ENCODE measurements at regions not wholly inside any gene's neighbourhood (a gene's known extent, or its start where the extent isn't known, plus 50 kb on each side); places are given as distances from the start of the nearest gene placed in this dataset.
"Not testable (repeated sequence)": the region's sequence is repeated elsewhere in the genome, so short reads cannot be mapped to it uniquely, and the experiment has no call there.

GRCh38 chr11:133636711-133637355 lies 104.5 kb upstream of the OPCML start:
- Histone ChIP-seq H3K4me2 (ENCODE audit: insufficient read depth, low read length) (no peak overlapping the region), H3K36me3 (ENCODE audit: insufficient read depth, low read length) (no peaks in the 10 kb centered on the region), H3K9ac (ENCODE audit: low read depth, low read length) (no peak overlapping the region), H3K27me3 (ENCODE audit: insufficient read depth, low read length, poor library complexity) (peaks cover 7% of the 10 kb centered on the region), H4K20me1 (ENCODE audit: insufficient read depth, low read length) (no peaks in the 10 kb centered on the region), H2AFZ (ENCODE audit: low read depth, low read length) (no peak overlapping the region), H3K27ac (ENCODE audit: low read length) (no peak overlapping the region), H3K9me3 (ENCODE audit: insufficient read depth, low read length, severe bottlenecking) (no peaks in the 10 kb centered on the region), H3K79me2 (ENCODE audit: insufficient read depth, low read length) (no peaks in the 10 kb centered on the region), H3K4me3 (ENCODE audit: low read depth in 1 of 2, low read length in 2 of 2) (no peak overlapping the region), H3K4me1 (ENCODE audit: insufficient read depth, low read length) (no peaks in the 10 kb centered on the region)
- TF ChIP-seq, protein P1, sequence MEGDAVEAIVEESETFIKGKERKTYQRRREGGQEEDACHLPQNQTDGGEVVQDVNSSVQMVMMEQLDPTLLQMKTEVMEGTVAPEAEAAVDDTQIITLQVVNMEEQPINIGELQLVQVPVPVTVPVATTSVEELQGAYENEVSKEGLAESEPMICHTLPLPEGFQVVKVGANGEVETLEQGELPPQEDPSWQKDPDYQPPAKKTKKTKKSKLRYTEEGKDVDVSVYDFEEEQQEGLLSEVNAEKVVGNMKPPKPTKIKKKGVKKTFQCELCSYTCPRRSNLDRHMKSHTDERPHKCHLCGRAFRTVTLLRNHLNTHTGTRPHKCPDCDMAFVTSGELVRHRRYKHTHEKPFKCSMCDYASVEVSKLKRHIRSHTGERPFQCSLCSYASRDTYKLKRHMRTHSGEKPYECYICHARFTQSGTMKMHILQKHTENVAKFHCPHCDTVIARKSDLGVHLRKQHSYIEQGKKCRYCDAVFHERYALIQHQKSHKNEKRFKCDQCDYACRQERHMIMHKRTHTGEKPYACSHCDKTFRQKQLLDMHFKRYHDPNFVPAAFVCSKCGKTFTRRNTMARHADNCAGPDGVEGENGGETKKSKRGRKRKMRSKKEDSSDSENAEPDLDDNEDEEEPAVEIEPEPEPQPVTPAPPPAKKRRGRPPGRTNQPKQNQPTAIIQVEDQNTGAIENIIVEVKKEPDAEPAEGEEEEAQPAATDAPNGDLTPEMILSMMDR (IDR thresholded peaks at IDR 0.05; ENCODE audit: borderline replicate concordance, extremely low read depth, low read length, poor library complexity, severe bottlenecking) = no peak
- TF ChIP-seq EZH2 (IDR thresholded peaks at IDR 0.05; ENCODE audit: borderline replicate concordance, low read depth, low read length, severe bottlenecking) = no peak
- ATAC-seq (ENCODE audit: insufficient read depth, low read depth) (no peak), DNase-seq (no peak)

GRCh38 chr11:133635244-133635739 lies 103.0 kb upstream of the OPCML start:
- Histone ChIP-seq H3K27ac (ENCODE audit: low read length) (no peak overlapping the region), H3K4me2 (ENCODE audit: insufficient read depth, low read length) (no peak overlapping the region), H4K20me1 (ENCODE audit: insufficient read depth, low read length) (no peaks in the 10 kb centered on the region), H3K9me3 (ENCODE audit: insufficient read depth, low read length, severe bottlenecking) (no peaks in the 10 kb centered on the region), H3K27me3 (ENCODE audit: insufficient read depth, low read length, poor library complexity) (peaks cover 7% of the 10 kb centered on the region), H3K4me3 (ENCODE audit: low read depth in 1 of 2, low read length in 2 of 2) (no peak overlapping the region), H2AFZ (ENCODE audit: low read depth, low read length) (no peak overlapping the region), H3K36me3 (ENCODE audit: insufficient read depth, low read length) (no peaks in the 10 kb centered on the region), H3K4me1 (ENCODE audit: insufficient read depth, low read length) (no peaks in the 10 kb centered on the region), H3K79me2 (ENCODE audit: insufficient read depth, low read length) (no peaks in the 10 kb centered on the region), H3K9ac (ENCODE audit: low read depth, low read length) (no peak overlapping the region)
- ATAC-seq (ENCODE audit: insufficient read depth, low read depth) (no peak), DNase-seq (no peak)
- TF ChIP-seq, protein P1 (IDR thresholded peaks at IDR 0.05; ENCODE audit: borderline replicate concordance, extremely low read depth, low read length, poor library complexity, severe bottlenecking) = no peak
- no peak for TF ChIP-seq EZH2 (IDR thresholded peaks at IDR 0.05; ENCODE audit: borderline replicate concordance, low read depth, low read length, severe bottlenecking)

GRCh38 chr11:133628371-133628770 lies 96.1 kb upstream of the OPCML start:
- not testable (repeated sequence) for DNase-seq; H3K27ac ChIP-seq (ENCODE audit: low read length); H3K27me3 ChIP-seq (ENCODE audit: insufficient read depth, low read length, poor library complexity); H3K4me3 ChIP-seq (ENCODE audit: low read depth in 1 of 2, low read length in 2 of 2); H3K4me1 ChIP-seq (ENCODE audit: insufficient read depth, low read length); ATAC-seq (ENCODE audit: insufficient read depth, low read depth); H3K9me3 ChIP-seq (ENCODE audit: insufficient read depth, low read length, severe bottlenecking); H3K79me2 ChIP-seq (ENCODE audit: insufficient read depth, low read length); H3K36me3 ChIP-seq (ENCODE audit: insufficient read depth, low read length); H2AFZ ChIP-seq (ENCODE audit: low read depth, low read length); H3K9ac ChIP-seq (ENCODE audit: low read depth, low read length); H4K20me1 ChIP-seq (ENCODE audit: insufficient read depth, low read length); H3K4me2 ChIP-seq (ENCODE audit: insufficient read depth, low read length)

DNA sequence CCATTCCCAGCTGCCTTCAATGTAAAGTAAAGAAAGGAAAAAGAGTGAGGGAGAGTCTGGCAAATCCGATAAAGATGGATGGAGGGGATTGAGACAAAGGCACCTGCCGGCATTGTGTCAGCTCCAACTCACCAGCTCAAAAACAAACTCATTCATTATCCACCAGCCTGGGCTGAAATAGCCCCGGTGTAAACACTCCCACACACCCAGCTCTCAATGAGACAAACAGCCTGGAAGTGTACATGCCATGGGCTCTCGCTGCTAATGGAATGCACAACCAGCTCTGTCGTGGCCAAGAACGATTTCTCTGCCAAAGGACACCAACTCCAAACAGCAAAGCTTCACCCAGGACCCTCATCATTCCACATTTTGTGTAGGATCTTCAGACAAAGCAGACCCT lies 89.3 kb upstream of the OPCML start:
- Histone ChIP-seq H3K4me2 (ENCODE audit: insufficient read depth, low read length) (no peak overlapping the region), H2AFZ (ENCODE audit: low read depth, low read length) (no peak overlapping the region), H4K20me1 (ENCODE audit: insufficient read depth, low read length) (no peaks in the 10 kb centered on the region), H3K9me3 (ENCODE audit: insufficient read depth, low read length, severe bottlenecking) (no peaks in the 10 kb centered on the region), H3K79me2 (ENCODE audit: insufficient read depth, low read length) (no peaks in the 10 kb centered on the region), H3K4me1 (ENCODE audit: insufficient read depth, low read length) (no peaks in the 10 kb centered on the region), H3K9ac (ENCODE audit: low read depth, low read length) (no peak overlapping the region), H3K4me3 (ENCODE audit: low read depth in 1 of 2, low read length in 2 of 2) (no peak overlapping the region), H3K27ac (ENCODE audit: low read length) (no peak overlapping the region), H3K36me3 (ENCODE audit: insufficient read depth, low read length) (no peaks in the 10 kb centered on the region), H3K27me3 (ENCODE audit: insufficient read depth, low read length, poor library complexity) (peaks cover 22% of the 10 kb centered on the region)
- DNase-seq (no peak), ATAC-seq (ENCODE audit: insufficient read depth, low read depth) (no peak)
- TF ChIP-seq, protein P1 (IDR thresholded peaks at IDR 0.05; ENCODE audit: borderline replicate concordance, extremely low read depth, low read length, poor library complexity, severe bottlenecking) = no peak

Measured in DND-41 (cell line).